22Rv1 (cell line): ENCODE measurements at regions not wholly inside any gene's neighbourhood (a gene's known extent, or its start where the extent isn't known, plus 50 kb on each side); places are given as distances from the start of the nearest gene placed in this dataset.

Source experiments
- ZFX ChIP-seq: fragments of 450-650 bp; IDR thresholded peaks from 2 replicates; pipeline ENCODE4 v1.6.1; 2017; ENCODE audit warnings: antibody characterized with exemption, borderline replicate concordance
- TF ChIP-seq, protein P1 (sequence below): fragments of 450-650 bp; IDR thresholded peaks from 2 replicates; pipeline ENCODE4 v1.5.1; 2017; ENCODE audit warnings: mild to moderate bottlenecking

DNA sequence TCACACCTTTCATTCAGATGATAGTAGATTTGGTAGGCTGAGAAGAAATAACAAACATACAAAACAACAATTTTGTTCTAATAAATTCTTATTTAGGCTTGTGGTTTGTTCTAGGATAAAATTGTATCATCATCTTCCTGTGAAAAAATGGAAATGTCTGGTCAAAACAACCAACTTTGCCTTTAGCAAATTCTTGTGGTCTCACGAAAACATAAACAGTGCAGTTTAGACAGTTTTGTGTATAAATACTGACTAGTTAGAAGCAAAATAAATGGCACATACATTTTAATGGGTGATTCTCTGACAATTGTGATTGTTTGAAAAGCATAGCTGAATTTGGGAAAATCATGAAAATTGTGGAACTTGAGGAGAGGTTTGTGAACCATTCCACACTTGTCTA, 180.1 kb downstream of the TDRD15 start:
- TF ChIP-seq, protein P1, sequence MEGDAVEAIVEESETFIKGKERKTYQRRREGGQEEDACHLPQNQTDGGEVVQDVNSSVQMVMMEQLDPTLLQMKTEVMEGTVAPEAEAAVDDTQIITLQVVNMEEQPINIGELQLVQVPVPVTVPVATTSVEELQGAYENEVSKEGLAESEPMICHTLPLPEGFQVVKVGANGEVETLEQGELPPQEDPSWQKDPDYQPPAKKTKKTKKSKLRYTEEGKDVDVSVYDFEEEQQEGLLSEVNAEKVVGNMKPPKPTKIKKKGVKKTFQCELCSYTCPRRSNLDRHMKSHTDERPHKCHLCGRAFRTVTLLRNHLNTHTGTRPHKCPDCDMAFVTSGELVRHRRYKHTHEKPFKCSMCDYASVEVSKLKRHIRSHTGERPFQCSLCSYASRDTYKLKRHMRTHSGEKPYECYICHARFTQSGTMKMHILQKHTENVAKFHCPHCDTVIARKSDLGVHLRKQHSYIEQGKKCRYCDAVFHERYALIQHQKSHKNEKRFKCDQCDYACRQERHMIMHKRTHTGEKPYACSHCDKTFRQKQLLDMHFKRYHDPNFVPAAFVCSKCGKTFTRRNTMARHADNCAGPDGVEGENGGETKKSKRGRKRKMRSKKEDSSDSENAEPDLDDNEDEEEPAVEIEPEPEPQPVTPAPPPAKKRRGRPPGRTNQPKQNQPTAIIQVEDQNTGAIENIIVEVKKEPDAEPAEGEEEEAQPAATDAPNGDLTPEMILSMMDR = no peak
- TF ChIP-seq ZFX = no peak
